HCEC 1CT (cell line): ENCODE measurements at regions not wholly inside any gene's neighbourhood (a gene's known extent, or its start where the extent isn't known, plus 50 kb on each side); places are given as distances from the start of the nearest gene placed in this dataset.

Source experiments
- DNase-seq: peaks from one replicate; pipeline ENCODE4 v3.0.0-alpha.2; 2017

- no peak for DNase-seq
These were observed 188.1 kb upstream of the CELF2 start for GRCh38 chr10:10829576-10829975.

- DNase-seq = peak; percentile 91
These were observed 187.2 kb upstream of the CELF2 start for GRCh38 chr10:10830293-10830986.

DNA sequence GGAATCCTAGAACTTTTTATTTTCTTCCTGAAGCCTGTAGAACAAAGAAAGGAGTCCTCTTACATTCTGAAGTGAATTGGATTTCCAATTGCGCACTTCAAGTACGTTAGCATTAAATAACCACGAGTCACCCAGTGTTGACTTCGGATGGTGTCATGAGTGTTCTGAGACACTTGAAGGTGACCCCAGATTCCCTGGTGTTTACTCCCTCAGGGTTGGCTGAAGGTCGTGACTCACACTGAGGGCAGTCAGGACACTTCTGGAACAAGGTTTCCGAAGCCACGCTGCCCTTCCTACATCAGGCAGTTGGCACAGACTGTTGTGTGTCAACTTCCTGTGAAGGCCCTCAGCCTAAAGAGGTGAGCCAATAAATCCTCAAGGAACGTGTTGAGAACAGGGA lies 186.6 kb upstream of the CELF2 start:
- peak; percentile 86 for DNase-seq

DNA sequence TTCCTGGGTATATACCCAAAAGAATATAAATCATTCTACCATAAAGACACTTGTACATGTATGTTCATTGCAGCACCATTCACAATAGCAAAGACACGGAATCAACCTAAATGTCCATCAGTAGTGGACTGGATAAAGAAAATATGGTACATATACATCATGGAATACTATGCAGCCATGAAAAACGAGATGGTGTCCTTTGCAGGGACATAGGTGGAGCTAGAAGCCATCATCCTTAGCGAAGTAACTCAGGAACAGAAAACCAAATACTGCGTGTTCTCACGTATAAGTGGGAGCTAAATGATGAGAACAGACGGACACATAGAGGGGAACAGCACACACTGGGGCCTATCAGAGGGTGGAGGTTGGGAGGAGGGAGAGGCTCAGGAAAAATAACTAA lies 183.7 kb upstream of the CELF2 start:
- no peak for DNase-seq

- no peak for DNase-seq
These were observed 173.4 kb upstream of the CELF2 start for GRCh38 chr10:10844251-10844650.

DNA sequence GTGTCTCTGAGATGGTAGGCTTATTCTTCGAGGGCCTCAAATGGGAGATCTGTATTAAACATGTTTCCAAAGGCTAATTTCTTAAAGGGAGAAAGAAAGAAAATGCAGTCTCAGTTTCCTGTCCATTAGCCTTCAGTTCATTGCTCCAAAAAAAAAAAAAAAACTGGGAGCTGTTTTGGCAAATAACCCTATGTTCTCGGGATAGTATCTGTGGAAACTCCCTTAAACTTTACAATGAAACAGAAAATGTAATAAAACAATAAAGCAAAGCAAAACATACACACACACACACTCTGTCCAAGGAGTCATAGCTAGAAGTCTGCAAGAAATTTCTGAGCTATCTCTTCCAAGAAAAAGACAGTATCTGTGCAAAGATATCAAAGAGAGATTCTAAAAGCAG lies 172.5 kb upstream of the CELF2 start:
- DNase-seq = no peak

GRCh38 chr10:10845826-10846503 lies 171.7 kb upstream of the CELF2 start:
- DNase-seq = no peak

- no peak for DNase-seq
These were observed 171.2 kb upstream of the CELF2 start for GRCh38 chr10:10846504-10846900.

DNA sequence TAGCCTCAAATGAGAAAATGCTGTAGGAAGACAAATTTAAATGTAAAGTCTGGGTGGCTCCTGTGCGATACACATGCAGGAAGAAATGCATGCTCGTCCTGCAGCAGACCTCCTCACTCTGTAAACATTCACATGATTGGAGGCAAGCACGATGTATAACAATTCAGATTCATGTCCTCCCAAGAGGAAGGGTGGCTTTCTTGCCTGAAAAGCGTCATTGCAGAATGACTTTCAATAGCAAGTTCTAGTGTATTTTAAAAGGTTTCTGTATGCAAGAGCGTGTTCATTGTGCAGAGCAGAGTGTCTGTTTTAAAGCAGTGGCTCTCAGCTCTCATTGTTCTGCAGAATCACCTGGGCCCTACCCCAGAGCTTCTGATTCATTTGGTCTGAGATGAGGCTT lies 170.3 kb upstream of the CELF2 start:
- no peak for DNase-seq

- DNase-seq = no peak
These were observed 169.1 kb upstream of the CELF2 start for GRCh38 chr10:10848488-10849111.

DNA sequence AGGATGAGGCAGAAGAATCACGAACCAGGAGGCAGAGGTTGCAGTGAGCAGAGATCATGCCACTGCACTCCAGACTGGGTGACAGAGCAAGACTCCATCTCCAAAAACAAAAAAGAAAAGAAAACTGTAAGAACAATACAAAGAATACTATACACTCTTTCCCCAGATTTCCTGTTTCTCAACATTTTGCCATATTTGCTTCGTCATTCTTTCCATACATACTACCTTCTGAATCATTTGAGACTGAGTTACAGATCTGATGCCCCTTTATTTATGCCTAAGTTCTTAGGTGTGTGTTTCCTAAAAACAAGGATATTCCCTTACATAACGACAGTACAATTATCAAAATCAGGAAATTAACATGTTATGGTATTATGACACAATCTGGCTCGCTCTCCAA lies 168.4 kb upstream of the CELF2 start:
- no peak for DNase-seq

DNA sequence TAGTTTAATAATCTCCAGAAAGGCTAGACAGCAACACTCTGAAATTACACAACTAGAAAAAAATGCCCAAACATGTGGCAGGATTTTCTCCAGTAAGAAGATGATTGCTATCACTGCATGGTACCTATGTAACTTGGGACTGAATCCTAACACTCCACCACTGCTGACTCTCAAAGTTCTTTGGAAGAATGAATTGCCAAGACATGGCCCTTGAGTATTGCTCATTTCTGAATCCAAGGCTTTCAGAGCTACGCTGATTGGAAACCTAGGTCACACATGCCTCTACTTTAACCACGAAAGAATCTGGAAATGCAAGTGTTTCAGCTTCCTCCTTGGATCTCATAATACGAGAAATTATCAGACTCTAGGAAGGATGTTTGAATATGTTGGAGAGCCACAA lies 167.5 kb upstream of the CELF2 start:
- no peak for DNase-seq

DNA sequence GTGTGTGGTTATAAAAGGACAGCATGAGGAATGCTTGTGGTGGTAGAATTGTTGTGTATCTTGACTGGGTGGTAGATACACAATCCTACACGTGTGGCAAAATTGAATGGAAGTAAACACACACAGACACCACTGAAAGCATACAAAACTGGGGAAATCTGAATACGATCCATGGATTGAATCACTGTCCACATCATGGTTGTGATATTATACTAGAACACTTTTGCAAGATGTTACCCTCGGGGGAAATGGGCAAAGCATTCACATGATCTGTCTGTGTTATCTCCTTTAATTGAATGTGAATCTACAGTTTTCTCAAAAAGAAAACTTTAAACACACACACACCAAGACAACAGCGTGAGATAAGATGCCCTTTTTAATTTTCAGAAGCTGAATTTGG lies 165.2 kb upstream of the CELF2 start:
- no peak for DNase-seq

- DNase-seq = no peak
These were observed 163.7 kb upstream of the CELF2 start for GRCh38 chr10:10853954-10854353.

DNA sequence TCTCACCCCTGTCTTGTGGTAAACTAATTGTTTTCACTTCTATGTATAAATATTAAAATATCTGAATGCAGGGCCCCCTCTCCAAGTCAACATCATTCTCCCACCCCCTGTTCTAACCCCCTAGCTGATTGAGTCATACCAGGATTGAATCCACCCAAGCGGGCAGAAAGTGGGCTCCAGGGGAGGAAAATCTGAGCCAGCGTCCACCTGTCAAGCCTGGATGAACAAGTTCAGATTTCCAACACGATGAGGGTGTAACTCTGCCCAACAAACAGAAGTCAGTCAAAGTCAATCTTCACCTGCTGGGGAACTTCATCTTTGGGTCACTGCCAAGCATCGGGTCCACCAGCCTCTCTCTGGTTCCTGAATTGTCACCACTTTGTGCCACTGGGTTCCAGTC lies 162.9 kb upstream of the CELF2 start:
- DNase-seq = no peak

DNA sequence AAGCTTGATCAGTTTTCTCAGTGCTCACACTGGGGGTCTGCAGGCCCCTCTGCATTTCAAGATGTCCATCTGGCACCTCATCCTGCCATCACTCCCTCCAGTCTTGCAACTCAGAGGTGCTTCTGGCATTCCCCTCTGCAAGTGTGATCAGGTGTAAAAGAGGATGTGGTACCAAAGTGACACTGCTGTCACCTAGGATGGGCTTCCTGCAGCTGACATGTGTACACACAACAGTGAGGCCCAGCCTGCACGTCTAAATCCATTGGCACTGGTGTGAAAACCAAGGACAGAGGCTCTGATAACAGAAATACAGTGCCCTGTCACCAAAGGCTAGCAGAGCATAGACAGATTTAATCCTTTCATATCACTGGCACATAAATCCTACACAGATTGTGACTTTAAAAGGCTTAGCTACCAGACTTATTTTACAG lies 162.5 kb upstream of the CELF2 start:
- DNase-seq = no peak

- DNase-seq = no peak
These were observed 157.2 kb upstream of the CELF2 start for GRCh38 chr10:10860455-10860976.

GRCh38 chr10:10865303-10865702 lies 152.4 kb upstream of the CELF2 start:
- DNase-seq = peak; percentile 17

DNA sequence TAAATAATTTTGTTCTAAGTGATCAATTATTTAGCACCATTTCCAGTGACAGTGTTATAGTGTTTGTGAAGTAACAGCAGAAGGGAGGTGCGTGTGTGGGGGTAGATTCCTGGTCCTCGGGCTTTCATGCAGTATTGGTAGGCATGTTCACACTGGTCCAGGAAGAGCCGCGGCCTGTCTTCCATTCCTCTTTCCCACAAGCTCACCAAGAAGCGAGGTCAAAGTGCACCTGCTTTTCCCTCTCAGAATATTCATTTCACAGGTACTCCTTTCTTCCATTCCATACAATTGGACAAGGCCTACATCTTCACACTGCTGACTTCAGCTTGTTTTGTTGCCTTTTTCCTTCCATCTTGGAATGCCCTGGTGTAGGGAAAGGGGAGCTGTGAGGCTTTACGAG lies 151.8 kb upstream of the CELF2 start:
- DNase-seq = no peak

DNA sequence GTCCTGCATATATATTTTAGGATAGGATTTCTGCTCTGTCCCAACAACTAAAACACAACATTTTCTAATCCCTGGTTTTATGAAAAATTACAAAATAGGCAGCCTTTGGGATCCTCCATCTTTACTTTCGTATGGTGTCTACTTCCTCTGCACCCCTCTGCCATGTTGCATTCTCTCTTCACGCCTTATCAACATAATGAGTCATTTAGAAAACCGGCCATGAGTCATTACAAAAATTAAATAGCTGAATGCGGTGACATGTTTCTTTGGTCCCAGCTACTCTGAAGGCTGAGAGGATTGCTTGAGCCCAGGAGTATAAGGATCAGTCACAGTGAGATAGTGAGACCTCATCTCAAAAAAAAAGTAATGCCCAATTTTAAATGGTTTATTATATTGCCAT lies 148.1 kb upstream of the CELF2 start:
- no peak for DNase-seq

DNA sequence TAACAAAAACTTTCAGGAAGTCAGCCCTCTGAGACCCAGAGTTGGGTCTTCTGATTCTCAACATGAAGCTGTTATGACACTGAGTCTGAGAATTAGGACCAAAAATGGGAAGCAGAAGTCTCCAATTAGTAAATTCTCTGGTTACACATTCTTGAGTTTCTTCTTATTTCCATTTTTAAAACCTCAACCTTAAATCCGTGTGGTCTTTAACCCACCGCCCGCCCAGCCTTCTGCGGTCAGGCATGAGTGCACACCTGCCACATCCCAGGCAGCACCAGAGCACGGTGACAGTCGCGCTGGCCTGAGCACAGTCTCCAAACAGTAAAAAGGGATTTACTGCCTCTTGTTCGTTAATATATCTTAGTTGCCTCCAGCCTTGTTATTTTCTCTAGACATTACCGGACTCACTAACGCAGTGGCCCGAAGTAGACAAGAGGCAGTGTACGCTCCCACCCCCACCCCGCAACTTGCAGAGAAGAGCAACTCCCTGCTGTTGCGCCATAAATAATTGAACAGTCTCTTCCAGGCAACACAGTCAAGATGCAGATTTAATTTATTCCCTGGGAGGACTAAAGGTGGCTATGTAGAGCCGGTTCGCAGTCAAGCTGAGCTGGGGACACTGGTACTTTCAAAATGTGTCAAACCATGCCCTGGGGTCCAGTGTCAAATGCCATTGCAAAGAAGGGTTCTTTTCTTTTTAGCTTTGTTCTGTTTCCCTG lies 147.0 kb upstream of the CELF2 start:
- DNase-seq = no peak

DNA sequence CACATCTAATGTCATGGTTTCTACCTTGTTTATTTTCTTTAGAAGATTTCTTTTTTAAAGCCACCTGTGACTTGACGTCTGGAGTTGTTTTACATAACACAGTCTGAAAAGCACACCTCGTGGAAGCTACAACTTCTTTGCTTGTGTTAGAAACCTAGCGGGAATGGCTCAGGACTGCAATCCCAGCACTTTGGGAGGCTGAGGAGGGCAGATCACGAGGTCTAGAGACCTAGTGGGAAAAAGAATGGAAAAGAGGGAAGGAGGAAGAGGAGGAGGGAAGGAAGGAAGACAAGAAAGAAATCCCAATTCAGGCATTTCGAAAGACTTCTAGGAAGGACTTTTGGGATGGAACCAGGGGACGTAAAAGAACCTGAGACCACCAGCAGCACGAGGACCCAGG lies 146.3 kb upstream of the CELF2 start:
- no peak for DNase-seq

- DNase-seq = peak; percentile 39
These were observed 145.5 kb upstream of the CELF2 start for GRCh38 chr10:10872035-10872673.
